RWPE1 (cell line): ENCODE measurements at regions not wholly inside any gene's neighbourhood (a gene's known extent, or its start where the extent isn't known, plus 50 kb on each side); places are given as distances from the start of the nearest gene placed in this dataset.
A peak's percentile ranks its signal among the peaks of the same experiment; 100 is the strongest.

Experiments
- CTCF ChIA-PET: fragments of 350-600 bp; sonication (Branson Sonifier 250); formaldehyde crosslinking; extraction: SDS; loops from one replicate; lab custom pipeline; 2021; lab: Yijun Ruan, JAX
- POLR2A ChIA-PET: fragments of 400-600 bp; formaldehyde crosslinking; extraction: SDS; loops from one replicate; lab custom pipeline; 2020; ENCODE audit warnings: antibody characterized with exemption; ENCODE audit not compliant: low non-redundant PET; lab: Yijun Ruan, JAX
- DNase-seq: peaks from one replicate; pipeline ENCODE4 v3.0.0; 2012; ENCODE audit warnings: low spot score
- H3K27ac ChIP-seq: fragments of 450-650 bp; 2 replicates; pipeline ENCODE4 v1.5.1; 2017
- TF ChIP-seq, protein P1 (sequence below): fragments of 450-650 bp; conservative IDR thresholded peaks from 2 replicates; pipeline ENCODE4 v1.5.1; 2017; ENCODE audit warnings: low read depth, mild to moderate bottlenecking

DNA sequence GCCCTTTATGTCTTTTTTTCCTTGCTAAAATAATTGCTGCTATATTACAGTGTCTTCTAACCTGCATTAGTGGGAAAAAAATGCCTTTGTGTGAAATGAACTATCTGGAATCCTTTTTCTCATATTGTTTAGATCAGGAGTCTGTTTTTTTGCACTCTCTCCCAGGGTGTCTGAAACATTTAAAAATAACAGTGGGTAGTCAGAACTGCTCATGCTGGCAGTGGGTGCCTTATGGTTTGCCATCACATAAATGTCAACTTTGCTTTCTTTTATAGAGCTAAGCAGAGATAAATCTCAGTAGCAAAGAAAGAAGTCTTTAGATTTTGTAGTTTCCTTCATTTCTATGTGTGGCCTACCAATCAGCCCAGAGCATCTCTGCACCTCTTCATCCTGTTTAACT lies 347.8 kb upstream of the RGMB start:
- CTCF ChIA-PET: no interaction called here
- TF ChIP-seq, protein P1, sequence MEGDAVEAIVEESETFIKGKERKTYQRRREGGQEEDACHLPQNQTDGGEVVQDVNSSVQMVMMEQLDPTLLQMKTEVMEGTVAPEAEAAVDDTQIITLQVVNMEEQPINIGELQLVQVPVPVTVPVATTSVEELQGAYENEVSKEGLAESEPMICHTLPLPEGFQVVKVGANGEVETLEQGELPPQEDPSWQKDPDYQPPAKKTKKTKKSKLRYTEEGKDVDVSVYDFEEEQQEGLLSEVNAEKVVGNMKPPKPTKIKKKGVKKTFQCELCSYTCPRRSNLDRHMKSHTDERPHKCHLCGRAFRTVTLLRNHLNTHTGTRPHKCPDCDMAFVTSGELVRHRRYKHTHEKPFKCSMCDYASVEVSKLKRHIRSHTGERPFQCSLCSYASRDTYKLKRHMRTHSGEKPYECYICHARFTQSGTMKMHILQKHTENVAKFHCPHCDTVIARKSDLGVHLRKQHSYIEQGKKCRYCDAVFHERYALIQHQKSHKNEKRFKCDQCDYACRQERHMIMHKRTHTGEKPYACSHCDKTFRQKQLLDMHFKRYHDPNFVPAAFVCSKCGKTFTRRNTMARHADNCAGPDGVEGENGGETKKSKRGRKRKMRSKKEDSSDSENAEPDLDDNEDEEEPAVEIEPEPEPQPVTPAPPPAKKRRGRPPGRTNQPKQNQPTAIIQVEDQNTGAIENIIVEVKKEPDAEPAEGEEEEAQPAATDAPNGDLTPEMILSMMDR: no peak
- POLR2A ChIA-PET: no interaction called here
- H3K27ac ChIP-seq: no peak overlapping the region
- DNase-seq: no peak

DNA sequence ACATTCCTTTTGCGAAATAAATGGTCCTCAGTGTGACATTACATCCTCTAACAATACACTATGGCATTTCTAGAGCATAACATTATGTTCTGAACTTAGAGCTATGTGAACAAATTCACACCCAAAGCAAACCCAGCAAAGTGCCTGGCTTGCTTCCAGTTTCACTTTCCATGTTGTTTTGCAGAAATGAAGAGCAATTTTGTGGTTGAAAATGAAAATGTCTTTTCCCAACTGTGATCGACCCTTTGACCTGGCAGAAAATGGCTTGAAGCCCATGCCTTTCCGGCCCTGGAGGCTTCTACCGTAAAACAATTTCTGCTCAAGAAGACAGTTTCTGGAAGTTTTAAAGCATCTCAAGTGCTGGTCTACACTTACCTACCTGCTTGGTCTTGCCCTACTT lies 344.7 kb upstream of the RGMB start:
- CTCF ChIA-PET: no interaction called here
- POLR2A ChIA-PET: no interaction called here
- no peak overlapping the region for H3K27ac ChIP-seq
- DNase-seq: peak; percentile 15
- TF ChIP-seq, protein P1: no peak

DNA sequence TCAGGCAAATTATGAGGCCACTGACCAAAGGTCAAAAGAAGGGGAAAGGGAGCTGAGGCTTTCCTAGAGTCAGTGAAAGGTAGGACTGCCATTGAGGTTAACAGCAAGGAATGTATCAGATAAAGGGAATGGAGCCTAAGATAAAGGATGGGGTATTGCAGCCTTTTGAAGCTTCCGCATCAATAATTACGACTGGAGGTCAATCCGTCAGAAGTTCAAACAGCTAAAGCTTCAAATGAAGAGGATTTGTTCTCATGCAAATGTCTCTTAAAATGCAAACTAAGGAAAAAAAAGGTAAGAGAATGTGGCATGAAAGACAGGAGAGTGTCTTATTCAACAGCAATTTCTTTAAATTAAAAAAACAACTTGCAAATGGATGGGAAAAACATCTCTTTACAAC lies 341.1 kb upstream of the RGMB start:
- no peak overlapping the region for H3K27ac ChIP-seq
- CTCF ChIA-PET: no interaction called here
- DNase-seq: no peak
- TF ChIP-seq, protein P1: no peak
- POLR2A ChIA-PET: no interaction called here

DNA sequence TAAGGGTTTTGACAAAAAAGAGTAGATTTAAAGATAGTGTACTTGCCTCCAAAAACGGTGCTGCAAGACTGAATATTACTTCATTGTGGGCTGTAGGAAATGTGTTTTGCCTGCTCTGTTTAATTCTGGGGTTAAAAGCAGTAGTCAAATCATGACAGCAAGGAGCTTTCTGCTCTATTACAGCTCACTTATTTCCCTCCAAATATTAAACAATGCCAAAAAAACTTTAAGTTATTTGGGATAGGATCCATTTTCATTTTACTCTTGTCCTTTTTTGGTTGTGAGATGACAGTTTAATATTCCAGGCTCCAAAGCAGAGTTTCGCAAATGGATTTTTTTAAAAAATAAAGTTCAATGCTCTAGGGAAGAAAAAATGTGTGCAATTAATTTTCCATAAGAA lies 340.4 kb upstream of the RGMB start:
- no peak for DNase-seq
- POLR2A ChIA-PET: no interaction called here
- TF ChIP-seq, protein P1: no peak
- H3K27ac ChIP-seq: no peak overlapping the region
- CTCF ChIA-PET: no interaction called here

DNA sequence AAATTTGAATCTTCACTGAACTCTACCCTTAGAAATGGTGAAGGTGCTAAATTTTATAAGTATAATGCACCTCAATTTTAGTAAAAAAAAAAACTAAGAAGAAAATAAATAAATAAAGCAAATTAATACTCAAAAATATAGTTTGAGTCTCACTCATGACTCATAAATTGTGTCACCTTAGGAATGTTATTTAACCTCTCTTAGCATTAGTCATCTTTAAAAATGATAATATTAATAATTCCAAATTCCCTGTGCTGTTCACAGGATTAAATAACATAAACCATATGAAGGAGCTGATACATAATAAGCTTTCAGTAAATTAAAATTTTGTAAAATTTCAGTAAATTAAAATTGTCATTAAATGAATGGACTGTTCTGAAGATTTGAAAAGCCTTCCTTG lies 339.8 kb upstream of the RGMB start:
- peak; percentile 42 for DNase-seq
- no peak overlapping the region for H3K27ac ChIP-seq
- POLR2A ChIA-PET: no interaction called here
- TF ChIP-seq, protein P1: no peak
- CTCF ChIA-PET: interaction anchor here (0.6 kb wide), 1 partner anchor 1318 kb away, joined by 4 read pairs; no protein-coding TSS in a partner anchor

DNA sequence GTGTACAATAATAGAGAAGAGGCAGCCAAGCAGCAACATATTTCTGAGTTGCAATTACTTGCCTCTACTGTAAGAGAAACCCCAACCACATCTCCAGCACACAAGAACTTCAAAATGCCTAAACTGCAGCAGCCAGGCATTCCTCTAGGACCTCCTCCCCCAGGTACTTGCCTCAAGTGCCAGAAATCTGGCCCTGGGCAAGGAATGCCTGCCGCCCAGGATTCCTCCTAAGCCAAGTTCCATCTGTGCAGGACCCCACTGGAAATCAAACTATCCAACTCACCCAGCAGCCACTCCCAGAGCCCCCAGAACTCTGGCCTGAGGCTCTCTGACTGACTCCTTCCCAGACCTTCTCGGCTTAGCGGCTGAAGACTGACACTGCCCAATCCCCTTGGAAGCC lies 336.8 kb upstream of the RGMB start:
- ChIA-PET POLR2A (no interaction called here), CTCF (interaction anchor here (0.6 kb wide), 1 partner anchor 10 kb away, joined by 3 read pairs; no protein-coding TSS in a partner anchor)
- TF ChIP-seq, protein P1: no peak
- H3K27ac ChIP-seq: no peak overlapping the region
- no peak for DNase-seq
